GM18498 (cell line): ENCODE measurements at regions not wholly inside any gene's neighbourhood (a gene's known extent, or its start where the extent isn't known, plus 50 kb on each side); places are given as distances from the start of the nearest gene placed in this dataset.
A peak's percentile ranks its signal among the peaks of the same experiment; 100 is the strongest.

ENCODE experiments used
- ATAC-seq: cut with Tn5 transposase; IDR thresholded peaks from one replicate; pipeline ENCODE4 v1.9.1; 2021; ENCODE audit warnings: mild to moderate bottlenecking, moderate library complexity; ENCODE audit not compliant: unreplicated experiment

- no peak for ATAC-seq
Observed at GRCh38 chr7:119350334-119350733, 922.6 kb upstream of the KCND2 start.

GRCh38 chr7:119351320-119351719 lies 921.7 kb upstream of the KCND2 start:
- ATAC-seq = no peak

GRCh38 chr7:119374436-119374835 lies 898.5 kb upstream of the KCND2 start:
- ATAC-seq = no peak

- ATAC-seq = no peak
Observed at GRCh38 chr7:119377861-119378260, 895.1 kb upstream of the KCND2 start.

- ATAC-seq = no peak
Observed at GRCh38 chr7:119382726-119383125, 890.2 kb upstream of the KCND2 start.

- ATAC-seq = no peak
Observed at GRCh38 chr7:119395024-119395423, 878.0 kb upstream of the KCND2 start.

GRCh38 chr7:119397156-119397555 lies 875.8 kb upstream of the KCND2 start:
- peak; percentile 92 for ATAC-seq

- no peak for ATAC-seq
Observed at GRCh38 chr7:119408596-119408995, 864.4 kb upstream of the KCND2 start.

GRCh38 chr7:119413314-119413805 lies 859.6 kb upstream of the KCND2 start:
- ATAC-seq = no peak

GRCh38 chr7:119415682-119416081 lies 857.3 kb upstream of the KCND2 start:
- no peak for ATAC-seq

- no peak for ATAC-seq
Observed at GRCh38 chr7:119421657-119422056, 851.3 kb upstream of the KCND2 start.

GRCh38 chr7:119436882-119437281 lies 836.1 kb upstream of the KCND2 start:
- no peak for ATAC-seq

GRCh38 chr7:119438315-119438714 lies 834.7 kb upstream of the KCND2 start:
- no peak for ATAC-seq

- no peak for ATAC-seq
Observed at GRCh38 chr7:119439192-119439591, 833.8 kb upstream of the KCND2 start.

GRCh38 chr7:119452401-119452800 lies 820.6 kb upstream of the KCND2 start:
- no peak for ATAC-seq

- no peak for ATAC-seq
Observed at GRCh38 chr7:119465798-119466305, 807.1 kb upstream of the KCND2 start.

- ATAC-seq = no peak
Observed at GRCh38 chr7:119472408-119473038, 800.5 kb upstream of the KCND2 start.

- peak; percentile 91 for ATAC-seq
Observed at GRCh38 chr7:119482209-119482608, 790.8 kb upstream of the KCND2 start.

GRCh38 chr7:119482671-119483070 lies 790.3 kb upstream of the KCND2 start:
- ATAC-seq = no peak

- no peak for ATAC-seq
Observed at GRCh38 chr7:119483364-119483763, 789.6 kb upstream of the KCND2 start.

GRCh38 chr7:119514326-119514725 lies 758.6 kb upstream of the KCND2 start:
- no peak for ATAC-seq

GRCh38 chr7:119515214-119515613 lies 757.8 kb upstream of the KCND2 start:
- ATAC-seq = no peak

- no peak for ATAC-seq
Observed at GRCh38 chr7:119515962-119516361, 757.0 kb upstream of the KCND2 start.
